ENCODE measurements at regions not wholly inside any gene's neighbourhood (a gene's known extent, or its start where the extent isn't known, plus 50 kb on each side); places are given as distances from the start of the nearest gene placed in this dataset.

GRCh38 chr5:2385818-2386217 lies 365.7 kb downstream of the IRX2 start:
- intact Hi-C loops (cut with DNase I; ENCODE audit: low total_unique reads) = no loop called here
- 75 to 87% methylated on average over 3 of the region's 3 CpGs for WGBS, 2 donors
- no peak for TF ChIP-seq CTCF (IDR thresholded peaks at IDR 0.05)
- no peak for TF ChIP-seq POLR2A (IDR thresholded peaks at IDR 0.05)
- no peak overlapping the region for H3K4me3 ChIP-seq (ENCODE audit: low read depth, poor library complexity, severe bottlenecking)
- DNase-seq (ENCODE audit: low spot score in 2 of 2) = peak in 1 of 2 donors; percentile 31

DNA sequence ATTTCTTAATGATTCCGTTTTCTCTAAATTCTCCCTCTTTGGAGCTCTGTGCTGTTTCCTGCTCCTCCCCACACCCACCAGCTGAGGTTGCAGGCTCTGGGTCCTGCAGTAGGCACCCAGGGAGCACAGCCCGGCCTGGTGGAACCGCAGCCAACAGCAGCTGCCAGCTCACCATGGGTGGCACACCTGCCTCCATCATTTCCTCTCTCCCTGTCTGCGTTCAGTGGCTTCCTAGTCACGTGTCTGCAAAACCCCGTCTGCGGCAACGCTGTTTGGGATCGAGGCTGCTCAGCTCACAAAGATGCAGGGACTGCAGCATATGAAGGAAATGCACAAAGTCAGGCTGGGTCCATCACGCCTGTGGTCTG lies 367.8 kb downstream of the IRX2 start:
- intact Hi-C loops (cut with DNase I; ENCODE audit: low total_unique reads) = no loop called here
- TF ChIP-seq POLR2A (IDR thresholded peaks at IDR 0.05) = no peak
- TF ChIP-seq CTCF (IDR thresholded peaks at IDR 0.05) = no peak
- DNase-seq (ENCODE audit: low spot score in 2 of 2) = peak in 1 of 2 donors; percentile 75
- no peak overlapping the region for H3K4me3 ChIP-seq (ENCODE audit: low read depth, poor library complexity, severe bottlenecking)
- WGBS, 2 donors = 69 to 76% methylated on average over 10 of the region's 10 CpGs

GRCh38 chr5:2382776-2383697 lies 368.4 kb downstream of the IRX2 start:
- intact Hi-C loops (cut with DNase I; ENCODE audit: low total_unique reads) = no loop called here
- DNase-seq (ENCODE audit: low spot score in 2 of 2) = peak in 1 of 2 donors; percentile 45
- TF ChIP-seq CTCF (IDR thresholded peaks at IDR 0.05) (no peak), POLR2A (IDR thresholded peaks at IDR 0.05) (no peak)
- H3K4me3 ChIP-seq (ENCODE audit: low read depth, poor library complexity, severe bottlenecking) = no peak overlapping the region
- 81 to 86% methylated on average over 20 of the region's 20 CpGs for WGBS, 2 donors

DNA sequence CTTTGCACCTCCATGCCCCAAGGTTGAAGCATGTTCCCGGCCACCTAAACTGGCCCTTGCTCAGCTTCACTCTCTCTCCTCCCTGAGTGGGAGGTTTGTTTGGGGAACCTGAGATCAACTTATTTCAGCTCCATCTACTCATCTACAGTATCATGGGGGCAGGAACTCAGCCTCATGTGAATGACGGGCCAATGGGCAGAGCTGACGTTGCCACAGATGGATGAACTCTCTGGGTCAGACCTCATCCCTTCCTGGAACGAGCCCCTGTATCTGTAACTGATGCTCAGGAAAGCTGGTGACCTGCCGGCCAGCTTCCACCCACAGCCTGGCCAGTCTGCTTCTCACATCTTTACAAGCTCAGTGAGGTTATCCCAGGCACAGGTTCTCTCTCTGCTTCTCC lies 369.6 kb downstream of the IRX2 start:
- H3K4me3 ChIP-seq (ENCODE audit: low read depth, poor library complexity, severe bottlenecking) = no peak overlapping the region
- DNase-seq (ENCODE audit: low spot score in 2 of 2) = peak in 1 of 2 donors; percentile 42
- WGBS, 2 donors = 90 to 91% methylated on average over 5 of the region's 5 CpGs

DNA sequence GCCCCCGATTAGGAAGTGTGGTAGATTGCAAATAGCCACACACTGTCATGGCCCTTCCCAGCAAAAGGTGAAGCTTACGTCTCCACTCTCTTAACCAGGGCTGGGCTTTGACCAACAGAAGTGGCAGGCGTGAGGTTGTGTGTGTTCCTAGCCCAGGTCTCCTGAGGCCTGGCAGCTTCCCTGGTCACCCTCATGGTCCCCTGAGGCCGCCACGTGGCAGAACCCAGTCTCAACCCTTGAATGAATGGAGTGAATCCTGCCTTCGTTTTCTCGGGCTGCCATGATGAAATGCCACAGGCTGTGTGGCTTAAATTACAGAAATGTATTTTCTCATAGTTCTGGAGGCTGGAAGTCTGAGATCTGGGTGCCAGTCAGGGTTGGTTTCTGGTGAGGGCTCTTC lies 370.4 kb downstream of the IRX2 start:
- 80 to 89% methylated on average over 7 of the region's 7 CpGs for WGBS, 2 donors
- TF ChIP-seq POLR2A (IDR thresholded peaks at IDR 0.05) = no peak
- intact Hi-C loops (cut with DNase I; ENCODE audit: low total_unique reads) = no loop called here
- no peak overlapping the region for H3K4me3 ChIP-seq (ENCODE audit: low read depth, poor library complexity, severe bottlenecking)
- peak in 1 of 2 donors; percentile 32 for DNase-seq (ENCODE audit: low spot score in 2 of 2)

More for the DNA sequence above, 369.6 kb downstream of the IRX2 start:
- intact Hi-C loops (cut with DNase I; ENCODE audit: low total_unique reads) = no loop called here
- TF ChIP-seq CTCF (IDR thresholded peaks at IDR 0.05) (no peak), POLR2A (IDR thresholded peaks at IDR 0.05) (no peak)

DNA sequence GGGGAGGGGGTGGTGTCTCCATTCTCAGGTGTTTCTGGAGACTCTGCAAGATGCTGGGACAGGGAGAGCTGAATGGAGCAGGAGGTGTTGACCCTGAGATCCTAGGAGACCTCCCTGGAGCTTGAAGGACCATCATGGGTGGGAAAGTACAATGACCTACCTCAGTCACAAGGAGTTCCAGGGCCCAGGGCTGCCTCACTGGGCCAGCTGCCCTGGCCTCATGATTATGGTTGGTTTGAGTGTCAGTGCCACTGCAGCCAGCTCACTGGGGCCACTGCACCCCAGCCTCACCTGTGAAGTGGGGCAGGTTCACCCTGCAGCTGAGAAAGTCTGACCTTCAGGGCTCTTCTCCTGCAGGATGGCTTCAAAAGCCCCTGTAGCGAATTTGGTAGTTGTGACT lies 372.5 kb downstream of the IRX2 start:
- DNase-seq (ENCODE audit: low spot score in 2 of 2) = peak in 1 of 2 donors; percentile 70
- TF ChIP-seq CTCF (IDR thresholded peaks at IDR 0.05) = no peak
- TF ChIP-seq POLR2A (IDR thresholded peaks at IDR 0.05) = no peak
- intact Hi-C loops (cut with DNase I; ENCODE audit: low total_unique reads) = no loop called here
- WGBS, 2 donors = 75 to 87% methylated on average over 1 of the region's 1 CpG
- H3K4me3 ChIP-seq (ENCODE audit: low read depth, poor library complexity, severe bottlenecking) = no peak overlapping the region

Measured in lower leg skin (tissue), 4 donors.